Adrenal gland (tissue), 9 donors: ENCODE measurements at regions not wholly inside any gene's neighbourhood (a gene's known extent, or its start where the extent isn't known, plus 50 kb on each side); places are given as distances from the start of the nearest gene placed in this dataset.

Experiments used
- DNase-seq, 7 donors: peaks; one replicate each; pipeline ENCODE4 v3.0.0-alpha.2; 2019 to 2020
- H3K27ac ChIP-seq, 5 donors: fragments of 200-600 bp; sonication (generic) in 4 of 5; 1 replicate in 3 of 5; 2 replicates in 2 of 5; pipeline versions ENCODE4 v1.5.1 to v1.8.0; 2016 to 2020; ENCODE audit warnings: mild to moderate bottlenecking in 1 of 5
- H3K27me3 ChIP-seq: fragments of 200-600 bp; 2 replicates; pipeline ENCODE4 v1.8.0; 2021
- H3K36me3 ChIP-seq, 2 donors: fragments of 200-600 bp; replicated peaks in 1 of 2; 1 replicate in 1 of 2; 2 replicates in 1 of 2; pipeline versions ENCODE4 v1.5.1 to v1.8.0; 2018 to 2022
- H3K4me1 ChIP-seq, 2 donors: fragments of 200-600 bp; replicated peaks in 1 of 2; 1 replicate in 1 of 2; 2 replicates in 1 of 2; pipeline versions ENCODE4 v1.5.1 to v1.8.0; 2018 to 2021
- H3K4me3 ChIP-seq, 4 donors: fragments of 200-600 bp; sonication (generic) in 3 of 4; one replicate each; pipeline ENCODE4 v1.5.1; 2016 to 2018
- H3K9me3 ChIP-seq, 3 donors: fragments of 200-600 bp; sonication (generic) in 1 of 3; replicated peaks in 1 of 3; 1 replicate in 2 of 3; 2 replicates in 1 of 3; pipeline versions ENCODE4 v1.5.1 to v1.8.0; 2016 to 2021
- CTCF ChIP-seq, 6 experiments: fragments of 450-650 bp in 4 of 6; fragments of 200-600 bp in 2 of 6; sonication (generic) in 1 of 6; IDR thresholded peaks; 1 replicate in 5 of 6; 2 replicates in 1 of 6; pipeline versions ENCODE4 v1.5.1 to v1.8.0; 2016 to 2021; ENCODE audit warnings: antibody characterized with exemption in 6 of 6, mild to moderate bottlenecking in 2 of 6, moderate library complexity in 1 of 6
- POLR2A ChIP-seq, 2 donors: fragments of 450-650 bp; IDR thresholded peaks; one replicate each; pipeline ENCODE4 v1.6.1; 2017; ENCODE audit warnings: antibody characterized with exemption in 2 of 2, mild to moderate bottlenecking in 2 of 2, moderate library complexity in 1 of 2
- WGBS, 4 donors: extraction: QIAGEN DNeasy Blood & Tissue Kit in 2 of 4; methylation state at CpG; one replicate each; pipeline versions ENCODE4 v1.1.5 to v1.1.7; 2013 to 2017; 5-methylcytosine and 5-hydroxymethylcytosine counted together
- intact Hi-C, 2 donors: fragments of 100-400 bp; cut with DNase I; formaldehyde crosslinking; loops; one replicate each; pipeline versions ENCODE4 v1.14.1 to v1.15.0; 2022 to 2023
- donor health status: healthy with polysubstance abuse.
- donor health status: Bipolar disorder and iron deficiency.
- donor health status: DM: yes; HTN: yes; CAD: no.
- donor health status: DM: no; HTN: no; CAD: no.
- donor health status: DM: no; HTN: no; CAD: no.

DNA sequence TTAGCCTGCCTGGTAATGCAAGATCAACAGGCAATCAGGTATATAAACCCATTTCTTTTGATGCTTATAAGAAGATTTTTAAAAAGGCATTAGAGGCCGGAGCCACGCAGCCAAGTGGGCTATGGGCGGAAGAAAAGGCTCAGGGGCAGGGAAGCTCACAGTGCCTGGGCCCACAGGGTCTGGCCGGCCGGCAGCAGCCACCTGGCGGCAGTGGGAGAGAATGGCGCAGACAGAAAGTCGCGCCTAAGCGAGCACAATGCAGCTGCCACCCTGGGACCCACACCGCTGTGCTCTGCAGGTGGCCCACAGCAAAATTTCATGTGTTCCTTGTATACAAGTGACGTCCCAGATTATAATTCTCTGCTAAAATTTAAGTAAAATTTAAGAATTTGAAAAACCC is 448.6 kb upstream of the RASGRP1 start:
- no peaks in the 10 kb centered on the region for H3K36me3 ChIP-seq
- H3K4me1 ChIP-seq = no peaks in the 10 kb centered on the region
- TF ChIP-seq POLR2A (IDR thresholded peaks at IDR 0.05) (no peak), CTCF (IDR thresholded peaks at IDR 0.05) (no peak)
- intact Hi-C loops = no loop called here
- DNase-seq = no peak
- no peaks in the 10 kb centered on the region for H3K27me3 ChIP-seq
- WGBS, 4 donors = 74 to 84% (median 79%) methylated on average over 11 to 12 of the region's 12 CpGs
- peaks cover 0 to 3% (median 0%) of the 10 kb centered on the region in 3 donors for H3K9me3 ChIP-seq
- no peak overlapping the region for H3K4me3 ChIP-seq
- no peak overlapping the region for H3K27ac ChIP-seq

- TF ChIP-seq POLR2A (IDR thresholded peaks at IDR 0.05) (no peak), CTCF (IDR thresholded peaks at IDR 0.05) (no peak)
- no peaks in the 10 kb centered on the region for H3K4me1 ChIP-seq
- no peaks in the 10 kb centered on the region for H3K27me3 ChIP-seq
- WGBS, 4 donors = 21 to 47% (median 31%) methylated on average over 1 of the region's 1 CpG
- H3K4me3 ChIP-seq = no peak overlapping the region
- intact Hi-C loops = no loop called here
- H3K36me3 ChIP-seq = no peaks in the 10 kb centered on the region
- DNase-seq = no peak
- H3K27ac ChIP-seq = no peak overlapping the region
- peaks cover 0 to 3% (median 0%) of the 10 kb centered on the region in 3 donors for H3K9me3 ChIP-seq
These were observed 450.1 kb upstream of the RASGRP1 start for GRCh38 chr15:39014682-39015081.

GRCh38 chr15:39016706-39017105 is 452.1 kb upstream of the RASGRP1 start:
- Histone ChIP-seq H3K4me1 (no peaks in the 10 kb centered on the region), H3K36me3 (no peaks in the 10 kb centered on the region), H3K27ac (no peak overlapping the region), H3K27me3 (no peaks in the 10 kb centered on the region), H3K9me3 (no peaks in the 10 kb centered on the region), H3K4me3 (no peak overlapping the region)
- WGBS, 4 donors = 64 to 81% (median 73%) methylated on average over 3 of the region's 3 CpGs
- no peak for TF ChIP-seq CTCF (IDR thresholded peaks at IDR 0.05)
- no peak for TF ChIP-seq POLR2A (IDR thresholded peaks at IDR 0.05)
- no peak for DNase-seq
- intact Hi-C loops = no loop called here

GRCh38 chr15:39018966-39019365 is 454.4 kb upstream of the RASGRP1 start:
- H3K27me3 ChIP-seq = no peaks in the 10 kb centered on the region
- TF ChIP-seq POLR2A (IDR thresholded peaks at IDR 0.05) = no peak
- TF ChIP-seq CTCF (IDR thresholded peaks at IDR 0.05) = no peak
- no peaks in the 10 kb centered on the region for H3K4me1 ChIP-seq
- DNase-seq = no peak
- H3K27ac ChIP-seq = no peak overlapping the region
- intact Hi-C loops = no loop called here
- H3K9me3 ChIP-seq = no peaks in the 10 kb centered on the region
- no peaks in the 10 kb centered on the region for H3K36me3 ChIP-seq
- WGBS, 4 donors = 25 to 42% (median 35%) methylated on average over 4 of the region's 4 CpGs
- H3K4me3 ChIP-seq = no peak overlapping the region
